ENCODE measurements at regions not wholly inside any gene's neighbourhood (a gene's known extent, or its start where the extent isn't known, plus 50 kb on each side); places are given as distances from the start of the nearest gene placed in this dataset.
"Not testable (repeated sequence)": the region's sequence is repeated elsewhere in the genome, so short reads cannot be mapped to it uniquely, and the experiment has no call there.

- DNase-seq = not testable (repeated sequence)
These were observed 109.4 kb upstream of the TPTE start for GRCh38 chr21:10411776-10412526.

GRCh38 chr21:10412928-10413246, 108.5 kb upstream of the TPTE start:
- DNase-seq = not testable (repeated sequence)

GRCh38 chr21:10413247-10414120, 107.9 kb upstream of the TPTE start:
- DNase-seq = not testable (repeated sequence)

- not testable (repeated sequence) for DNase-seq
These were observed 107.1 kb upstream of the TPTE start for GRCh38 chr21:10414121-10414924.

- not testable (repeated sequence) for DNase-seq
These were observed 106.5 kb upstream of the TPTE start for GRCh38 chr21:10414925-10415254.

- not testable (repeated sequence) for DNase-seq
These were observed 105.9 kb upstream of the TPTE start for GRCh38 chr21:10415456-10415855.

- not testable (repeated sequence) for DNase-seq
These were observed 105.5 kb upstream of the TPTE start for GRCh38 chr21:10415859-10416258.

GRCh38 chr21:10416691-10417447, 104.5 kb upstream of the TPTE start:
- DNase-seq = not testable (repeated sequence)

GRCh38 chr21:10417551-10418002, 103.8 kb upstream of the TPTE start:
- DNase-seq = not testable (repeated sequence)

GRCh38 chr21:10418250-10419048, 102.9 kb upstream of the TPTE start:
- not testable (repeated sequence) for DNase-seq

- DNase-seq = not testable (repeated sequence)
These were observed 100.2 kb upstream of the TPTE start for GRCh38 chr21:10421199-10421598.

- not testable (repeated sequence) for DNase-seq
These were observed 99.8 kb upstream of the TPTE start for GRCh38 chr21:10421601-10422000.

GRCh38 chr21:10424097-10424886, 97.1 kb upstream of the TPTE start:
- DNase-seq = not testable (repeated sequence)

- not testable (repeated sequence) for DNase-seq
These were observed 96.6 kb upstream of the TPTE start for GRCh38 chr21:10424887-10425145.

GRCh38 chr21:10425856-10426255, 95.5 kb upstream of the TPTE start:
- DNase-seq = no peak

- not testable (repeated sequence) for DNase-seq
These were observed 94.6 kb upstream of the TPTE start for GRCh38 chr21:10426812-10427211.

GRCh38 chr21:10427277-10427676, 94.1 kb upstream of the TPTE start:
- DNase-seq = not testable (repeated sequence)

GRCh38 chr21:10428981-10429534, 92.3 kb upstream of the TPTE start:
- not testable (repeated sequence) for DNase-seq

GRCh38 chr21:10430005-10430404, 91.4 kb upstream of the TPTE start:
- no peak for DNase-seq

GRCh38 chr21:10431995-10432394, 89.4 kb upstream of the TPTE start:
- not testable (repeated sequence) for DNase-seq

GRCh38 chr21:10432456-10432855, 88.9 kb upstream of the TPTE start:
- not testable (repeated sequence) for DNase-seq
